GM19043 (cell line): ENCODE measurements at regions not wholly inside any gene's neighbourhood (a gene's known extent, or its start where the extent isn't known, plus 50 kb on each side); places are given as distances from the start of the nearest gene placed in this dataset.
"Not testable (repeated sequence)": the region's sequence is repeated elsewhere in the genome, so short reads cannot be mapped to it uniquely, and the experiment has no call there.

Experiments
- ATAC-seq: cut with Tn5 transposase; IDR thresholded peaks from one replicate; pipeline ENCODE4 v1.9.1; 2021; ENCODE audit warnings: low read depth; ENCODE audit not compliant: unreplicated experiment

DNA sequence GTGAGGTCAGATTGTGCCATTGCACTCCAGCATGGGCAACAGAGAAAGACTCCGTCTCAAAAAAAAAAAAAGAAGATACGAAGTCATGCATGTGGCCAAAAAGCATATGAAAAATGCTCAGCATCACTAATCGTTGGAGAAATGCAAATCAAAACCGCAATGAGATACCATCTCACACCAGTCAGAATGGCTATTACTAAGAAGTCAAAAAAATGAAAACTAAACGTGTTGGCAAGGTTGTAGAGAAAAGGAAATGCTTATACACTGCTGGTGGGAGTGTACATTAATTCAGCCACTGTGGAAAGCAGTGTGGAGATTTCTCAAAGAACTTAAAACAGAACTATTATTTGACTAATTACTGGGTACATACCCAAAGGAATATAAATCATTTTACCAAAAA lies 156.1 kb upstream of the GRM7 start:
- ATAC-seq: not testable (repeated sequence)

DNA sequence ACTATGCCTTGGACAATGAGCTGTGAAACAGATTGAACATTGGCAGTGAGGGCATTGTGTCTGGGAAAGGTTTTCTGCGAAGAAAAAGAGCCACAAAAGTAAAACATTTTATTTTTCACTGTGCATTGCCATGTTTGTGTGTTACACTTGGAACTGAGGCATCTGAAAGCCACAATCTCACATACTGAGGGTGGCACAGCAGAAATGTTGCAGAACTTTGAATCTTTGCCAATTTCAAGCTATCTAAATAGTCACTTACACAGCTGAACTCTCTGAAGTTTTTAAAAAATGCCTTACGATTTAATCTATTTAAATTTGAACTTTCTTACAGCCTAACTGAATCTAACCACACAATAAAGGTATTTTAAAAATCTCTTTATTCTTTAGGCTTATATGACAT lies 154.1 kb upstream of the GRM7 start:
- ATAC-seq: no peak

DNA sequence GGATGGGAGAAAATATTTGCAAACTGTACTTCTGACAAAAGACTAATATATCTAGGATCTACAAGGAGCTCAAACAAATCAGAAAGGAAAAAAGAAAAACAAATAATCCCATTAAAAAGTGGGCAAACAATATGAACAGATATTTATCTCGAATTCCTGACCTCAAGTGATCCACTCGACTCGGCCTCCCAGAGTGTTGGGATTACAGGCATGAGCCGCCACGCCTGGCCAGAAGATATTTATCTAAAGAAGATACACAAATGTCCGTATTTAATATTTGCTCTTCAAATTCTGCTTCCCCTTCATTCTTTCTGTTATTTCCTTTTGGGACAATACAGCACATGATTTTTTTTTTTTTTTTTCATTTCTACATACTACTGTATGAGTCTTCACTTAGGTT lies 151.7 kb upstream of the GRM7 start:
- no peak for ATAC-seq

- no peak for ATAC-seq
Observed at GRCh38 chr3:6714962-6715361, 146.0 kb upstream of the GRM7 start.

DNA sequence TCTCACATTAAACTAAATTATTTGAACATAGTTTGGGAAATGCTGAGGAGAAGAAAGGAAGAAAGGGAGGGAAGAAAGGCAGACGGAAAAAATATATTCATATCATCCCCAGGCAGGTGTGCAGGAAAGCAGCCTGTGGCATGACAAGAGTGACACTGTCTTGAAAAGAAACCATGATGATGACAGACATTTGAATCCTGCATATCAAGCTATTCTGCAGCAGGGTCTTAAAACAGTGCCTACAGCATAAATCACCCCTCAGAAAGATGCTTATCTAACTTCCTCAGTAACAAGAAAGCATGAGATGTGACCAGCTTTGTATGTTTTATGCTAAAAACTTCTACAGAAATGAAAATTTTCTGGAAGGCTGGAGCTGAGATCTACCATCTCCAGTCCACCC lies 144.5 kb upstream of the GRM7 start:
- no peak for ATAC-seq

- ATAC-seq: peak; percentile 87
Observed at GRCh38 chr3:6717026-6717943, 143.6 kb upstream of the GRM7 start.

GRCh38 chr3:6719999-6720398 lies 140.9 kb upstream of the GRM7 start:
- no peak for ATAC-seq

DNA sequence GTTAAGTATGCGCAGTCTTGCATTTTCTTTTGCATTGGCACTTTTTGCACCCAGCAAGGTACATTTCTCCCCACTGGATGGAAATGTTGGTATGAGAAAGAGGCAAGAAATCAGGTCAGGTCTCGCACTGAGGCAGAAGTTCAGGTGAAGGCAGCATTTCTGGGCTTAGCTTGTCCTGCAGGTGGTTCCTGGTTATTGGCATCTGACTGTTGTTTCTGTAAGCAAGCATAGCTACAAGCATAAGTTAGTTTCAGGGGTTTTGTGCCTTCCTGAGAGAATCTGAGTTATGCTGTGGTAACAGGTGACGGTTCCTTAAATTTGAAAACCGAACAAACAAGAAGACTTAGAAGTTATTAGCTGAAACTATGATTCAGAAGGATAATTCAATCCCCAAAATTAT lies 139.4 kb upstream of the GRM7 start:
- no peak for ATAC-seq

- no peak for ATAC-seq
Observed at GRCh38 chr3:6723205-6723604, 137.7 kb upstream of the GRM7 start.

DNA sequence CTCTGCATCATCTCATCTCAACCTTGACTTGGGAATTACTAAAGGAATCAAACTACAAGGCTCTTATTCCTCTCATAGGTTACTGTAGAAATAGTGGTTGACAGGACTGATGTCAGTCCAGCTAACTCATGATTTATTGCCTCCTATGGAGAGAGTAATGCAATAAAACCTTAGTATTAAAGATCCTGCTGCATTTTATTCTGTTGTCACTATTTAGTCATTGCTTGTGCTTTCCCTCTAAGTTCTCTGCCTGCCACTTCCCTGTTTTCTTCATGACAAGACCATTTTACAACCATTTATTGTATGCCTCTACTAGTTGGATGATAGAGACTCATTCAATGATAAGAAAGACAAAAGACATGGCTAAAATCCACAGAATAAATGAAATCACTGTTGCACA lies 134.1 kb upstream of the GRM7 start:
- no peak for ATAC-seq

- no peak for ATAC-seq
Observed at GRCh38 chr3:6732807-6733206, 128.1 kb upstream of the GRM7 start.

DNA sequence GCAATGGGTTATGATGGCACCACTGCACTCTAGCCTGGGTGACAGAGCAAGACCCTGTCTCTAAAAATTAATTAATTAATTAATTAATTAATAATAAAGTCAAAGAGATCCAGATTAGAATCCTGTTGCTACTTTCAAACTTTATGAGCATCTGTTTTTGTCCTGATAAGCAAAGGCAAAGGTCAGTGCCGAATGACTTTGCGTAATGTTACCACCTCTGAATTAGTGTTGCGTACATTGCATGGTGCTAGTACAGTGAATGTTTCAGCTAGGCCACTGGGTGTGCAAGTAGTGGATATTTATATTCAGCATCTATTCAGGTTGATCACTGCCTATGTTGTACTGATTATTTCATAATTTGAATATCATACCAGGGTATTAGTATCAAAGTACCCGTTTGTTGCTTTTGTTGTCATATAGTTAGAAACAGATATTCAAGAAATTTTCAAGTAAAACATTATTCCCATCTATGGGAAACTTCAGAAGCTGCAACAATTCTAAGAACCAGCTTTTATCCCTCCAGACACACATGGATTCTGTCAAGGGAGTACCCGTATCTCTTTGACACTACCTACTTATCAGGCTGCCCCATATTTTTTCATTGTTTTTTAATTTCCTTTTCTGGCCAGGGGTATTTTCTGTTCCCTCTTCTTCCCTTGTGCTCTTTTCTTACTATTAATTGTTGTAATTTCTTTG lies 127.1 kb upstream of the GRM7 start:
- ATAC-seq: no peak

- no peak for ATAC-seq
Observed at GRCh38 chr3:6734395-6734746, 126.5 kb upstream of the GRM7 start.

GRCh38 chr3:6736836-6737629 lies 123.9 kb upstream of the GRM7 start:
- no peak for ATAC-seq

DNA sequence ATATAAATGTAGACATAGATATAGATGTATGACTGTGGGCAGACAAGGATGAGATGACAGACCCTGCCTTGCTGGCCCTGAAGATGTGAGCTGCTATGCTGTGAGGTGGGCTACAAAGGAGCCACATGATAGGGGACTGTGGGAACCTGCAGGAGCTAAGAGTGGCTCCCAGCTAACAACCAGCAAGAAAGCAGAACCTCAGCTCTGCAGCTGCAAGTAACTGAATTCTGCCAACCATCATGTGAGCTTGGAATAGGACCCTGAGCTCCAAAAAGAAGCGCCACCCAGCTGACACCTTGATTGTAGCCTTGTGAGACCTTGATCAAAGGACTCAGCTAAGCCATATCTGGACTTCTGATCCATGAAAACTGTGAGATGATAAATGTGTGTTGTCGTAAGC lies 123.3 kb upstream of the GRM7 start:
- ATAC-seq: no peak

DNA sequence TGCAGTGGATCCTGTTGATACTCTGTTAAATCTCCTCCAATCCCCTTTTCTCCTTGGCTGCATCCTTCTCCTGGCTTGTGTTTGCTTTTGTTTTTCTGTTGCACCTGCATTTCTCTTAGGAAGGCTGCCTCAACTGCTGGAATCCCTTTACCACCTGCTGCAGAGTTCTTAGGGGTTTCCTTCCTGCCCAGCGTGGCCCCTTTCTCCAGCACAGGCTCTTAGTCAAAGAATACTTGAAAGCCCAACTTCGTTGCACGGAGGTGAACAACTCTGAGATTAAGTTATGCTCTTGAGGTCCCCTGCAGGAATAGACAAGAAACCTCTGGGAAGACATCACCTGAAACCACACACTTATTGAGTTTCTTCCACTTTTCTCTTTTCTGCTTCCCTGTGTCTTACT lies 121.6 kb upstream of the GRM7 start:
- no peak for ATAC-seq

DNA sequence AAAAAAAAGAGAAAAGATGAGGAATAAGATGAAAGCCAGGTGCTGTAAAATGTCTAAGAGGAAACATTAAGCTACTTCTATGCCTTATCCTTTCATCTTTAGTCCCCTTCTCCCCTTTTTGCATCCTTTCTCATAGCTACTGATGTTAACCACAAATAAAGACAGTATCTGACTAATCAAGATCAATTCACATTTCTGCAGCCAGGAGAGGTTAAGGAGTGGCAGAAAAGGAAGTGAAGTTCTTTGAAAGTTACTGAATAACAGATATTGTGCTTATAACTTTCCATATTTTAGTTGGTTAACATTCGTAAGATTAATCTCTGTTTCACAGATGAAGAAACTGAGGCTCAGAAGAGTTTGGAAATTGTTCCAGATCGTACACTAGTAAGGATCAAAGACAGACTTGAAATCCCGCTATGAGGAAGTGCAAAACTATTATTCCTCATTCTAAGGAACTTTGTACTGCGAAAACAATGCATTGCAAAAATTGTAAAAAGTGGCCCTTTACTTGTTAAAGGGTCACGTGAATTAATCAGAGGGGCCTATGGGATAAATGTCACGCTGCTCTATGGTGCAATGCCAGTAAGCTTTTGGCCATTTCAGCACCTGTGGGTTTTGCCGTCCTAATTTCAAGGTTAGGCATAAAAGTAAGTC lies 117.7 kb upstream of the GRM7 start:
- ATAC-seq: no peak

GRCh38 chr3:6746443-6746842 lies 114.5 kb upstream of the GRM7 start:
- no peak for ATAC-seq

DNA sequence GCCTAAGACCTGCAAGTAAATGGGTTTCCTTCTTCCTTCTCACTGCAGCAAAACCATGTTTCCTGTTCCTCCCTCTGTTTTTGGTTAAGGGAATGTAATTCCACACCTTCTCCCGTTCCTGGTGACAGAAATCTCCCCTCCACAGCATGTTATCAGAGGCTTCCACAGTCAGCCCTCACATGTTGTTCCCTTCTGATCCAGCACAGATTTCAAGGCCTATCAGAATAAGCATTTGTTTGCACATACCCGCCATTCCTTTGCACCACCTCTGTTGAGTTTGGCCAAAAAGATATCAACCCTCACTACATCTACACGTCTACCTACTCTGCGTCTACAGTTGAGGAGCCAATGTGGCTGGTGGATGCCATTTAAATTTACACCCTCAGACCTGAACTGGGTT lies 113.9 kb upstream of the GRM7 start:
- no peak for ATAC-seq

DNA sequence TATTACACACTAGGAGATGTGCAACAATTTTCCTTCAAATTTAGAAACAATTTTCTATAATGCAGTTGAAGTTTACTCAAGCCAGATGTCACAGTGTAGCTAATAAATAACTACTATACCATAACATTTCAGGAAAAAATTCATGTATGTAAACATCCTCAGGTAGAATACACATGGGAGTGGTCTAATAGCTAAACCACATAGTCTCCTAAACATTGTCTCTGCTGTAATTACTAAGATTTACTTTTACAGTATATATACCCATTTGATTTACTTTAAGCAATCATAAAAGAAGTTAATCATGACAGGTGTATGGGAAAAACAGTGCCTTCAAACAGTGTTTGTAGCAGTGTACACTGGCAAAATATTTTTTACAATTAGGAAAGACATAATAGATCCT lies 110.1 kb upstream of the GRM7 start:
- no peak for ATAC-seq

GRCh38 chr3:6753536-6753935 lies 107.4 kb upstream of the GRM7 start:
- no peak for ATAC-seq
